GM23248 (cell line): ENCODE measurements at regions not wholly inside any gene's neighbourhood (a gene's known extent, or its start where the extent isn't known, plus 50 kb on each side); places are given as distances from the start of the nearest gene placed in this dataset.

ENCODE experiments used
- EZH2 ChIP-seq: fragments of 200-600 bp; sonication (generic); IDR thresholded peaks from 2 replicates; pipeline ENCODE4 v1.6.1; 2018; ENCODE audit warnings: antibody characterized with exemption, mild to moderate bottlenecking; ENCODE audit not compliant: insufficient read depth, poor library complexity, severe bottlenecking
- EZH2phosphoT487 ChIP-seq: fragments of 200-600 bp; sonication (generic); IDR thresholded peaks from 2 replicates; pipeline ENCODE4 v1.6.1; 2018; ENCODE audit warnings: antibody characterized with exemption, moderate library complexity, mild to moderate bottlenecking, low read depth; ENCODE audit not compliant: insufficient read depth

DNA sequence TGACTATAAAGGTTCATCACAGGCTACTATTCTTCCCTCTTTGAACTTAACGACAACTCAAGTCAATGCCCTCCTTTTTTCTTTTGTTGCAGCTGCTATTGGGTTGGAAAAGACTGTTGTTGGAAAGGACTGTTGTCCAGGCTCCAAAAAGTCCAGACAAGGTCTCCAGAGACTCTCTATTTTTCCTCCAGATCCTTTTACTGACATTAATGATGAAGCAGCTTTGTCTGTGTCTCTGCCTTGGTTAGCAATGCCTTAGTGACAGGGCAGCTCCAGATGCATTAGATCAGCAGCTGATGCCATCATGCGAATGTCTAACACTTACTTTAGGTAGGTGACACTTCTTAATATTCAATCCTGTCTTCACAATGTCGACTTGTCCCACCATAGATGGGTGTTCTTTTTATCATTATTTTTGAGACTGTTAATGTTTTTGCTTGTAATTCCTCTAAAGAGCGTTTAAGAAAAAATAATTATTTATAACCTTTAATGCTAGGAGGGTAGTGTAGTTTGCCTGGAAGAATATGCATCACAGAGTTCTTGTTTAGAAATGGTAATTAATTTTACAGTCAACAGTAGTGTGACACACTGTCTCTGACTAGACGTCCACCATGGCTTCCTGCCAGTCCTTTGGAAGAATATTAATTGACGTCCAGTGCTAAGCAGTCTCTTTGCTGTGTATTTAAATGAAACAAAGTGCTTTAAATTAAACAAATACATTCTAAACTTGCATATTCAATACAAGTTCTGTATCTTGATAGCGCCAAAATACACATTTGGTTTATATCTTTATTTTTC, 492.2 kb downstream of the NR2F1-AS1 start:
- no peak for TF ChIP-seq EZH2
- no peak for TF ChIP-seq EZH2phosphoT487
